Neural progenitor cell (in vitro differentiated cells): ENCODE measurements at regions not wholly inside any gene's neighbourhood (a gene's known extent, or its start where the extent isn't known, plus 50 kb on each side); places are given as distances from the start of the nearest gene placed in this dataset.

Experiments
- CTCF ChIP-seq: fragments of 200-600 bp; sonication (generic); IDR thresholded peaks from 2 replicates; pipeline ENCODE4 v1.5.1; 2017; ENCODE audit warnings: antibody characterized with exemption, mild to moderate bottlenecking
- EZH2 ChIP-seq: fragments of 200-600 bp; sonication (generic); IDR thresholded peaks from 2 replicates; pipeline ENCODE4 v1.6.1; 2017; ENCODE audit warnings: antibody characterized with exemption, mild to moderate bottlenecking, moderate library complexity

- TF ChIP-seq EZH2 (no peak), CTCF (peak; percentile 68)
Measured at GRCh38 chr16:56041556-56042140, 149.6 kb upstream of the GNAO1 start.
